GM18507 (cell line): ENCODE measurements at regions not wholly inside any gene's neighbourhood (a gene's known extent, or its start where the extent isn't known, plus 50 kb on each side); places are given as distances from the start of the nearest gene placed in this dataset.

ENCODE experiments used
- DNase-seq: peaks from one replicate; pipeline ENCODE4 v3.0.0; 2011; ENCODE audit warnings: low read depth; ENCODE audit not compliant: insufficient read length; ENCODE audit errors: extremely low spot score
- FAIRE-seq: peaks from 2 replicates; lab custom pipeline; 2011; peaks lifted over from hg19 to GRCh38; lab: Jason Lieb, UNC

- FAIRE-seq (no peak), DNase-seq (no peak)
These were observed 149.3 kb downstream of the ENGASE start for GRCh38 chr17:79223953-79224352.

GRCh38 chr17:79223471-79223870 is 148.8 kb downstream of the ENGASE start:
- DNase-seq: no peak
- no peak for FAIRE-seq

GRCh38 chr17:79221597-79221996 is 147.0 kb downstream of the ENGASE start:
- no peak for DNase-seq
- no peak for FAIRE-seq

GRCh38 chr17:79220713-79221291 is 146.2 kb downstream of the ENGASE start:
- FAIRE-seq (no peak), DNase-seq (no peak)

- DNase-seq (no peak), FAIRE-seq (no peak)
These were observed 145.6 kb downstream of the ENGASE start for GRCh38 chr17:79220201-79220712.

GRCh38 chr17:79219208-79219935 is 144.7 kb downstream of the ENGASE start:
- DNase-seq (no peak), FAIRE-seq (no peak)

GRCh38 chr17:79218825-79219200 is 144.2 kb downstream of the ENGASE start:
- DNase-seq (no peak), FAIRE-seq (no peak)

GRCh38 chr17:79218175-79218824 is 143.7 kb downstream of the ENGASE start:
- no peak for FAIRE-seq
- no peak for DNase-seq

- DNase-seq: no peak
- no peak for FAIRE-seq
These were observed 143.0 kb downstream of the ENGASE start for GRCh38 chr17:79217473-79218135.

GRCh38 chr17:79216826-79217225 is 142.2 kb downstream of the ENGASE start:
- DNase-seq: no peak
- FAIRE-seq: no peak

- DNase-seq: no peak
- no peak for FAIRE-seq
These were observed 141.8 kb downstream of the ENGASE start for GRCh38 chr17:79216391-79216790.

- DNase-seq (no peak), FAIRE-seq (no peak)
These were observed 141.0 kb downstream of the ENGASE start for GRCh38 chr17:79215631-79216030.

- FAIRE-seq: no peak
- DNase-seq: no peak
These were observed 140.4 kb downstream of the ENGASE start for GRCh38 chr17:79214940-79215604.

GRCh38 chr17:79214459-79214858 is 139.8 kb downstream of the ENGASE start:
- DNase-seq (no peak), FAIRE-seq (no peak)

GRCh38 chr17:79213305-79213704 is 138.7 kb downstream of the ENGASE start:
- no peak for DNase-seq

GRCh38 chr17:79212149-79213087 is 137.8 kb downstream of the ENGASE start:
- FAIRE-seq (no peak), DNase-seq (no peak)

More at GRCh38 chr17:79213305-79213704, 138.7 kb downstream of the ENGASE start:
- no peak for FAIRE-seq

- FAIRE-seq (no peak), DNase-seq (no peak)
These were observed 136.6 kb downstream of the ENGASE start for GRCh38 chr17:79211061-79211770.

- DNase-seq: no peak
- FAIRE-seq: no peak
These were observed 136.0 kb downstream of the ENGASE start for GRCh38 chr17:79210638-79211037.
